KMS-11 (cell line): ENCODE measurements at regions not wholly inside any gene's neighbourhood (a gene's known extent, or its start where the extent isn't known, plus 50 kb on each side); places are given as distances from the start of the nearest gene placed in this dataset.

ENCODE experiments used
- H2AFZ ChIP-seq: fragments of 200-600 bp; sonication (generic); 2 replicates; pipeline ENCODE4 v1.6.1; 2016; ENCODE audit warnings: antibody characterized with exemption, mixed run types, low read depth
- H3K27ac ChIP-seq: fragments of 200-600 bp; sonication (generic); 2 replicates; pipeline ENCODE4 v1.6.1; 2016; ENCODE audit warnings: mild to moderate bottlenecking, mixed run types
- H3K27me3 ChIP-seq: fragments of 200-600 bp; sonication (generic); 2 replicates; pipeline ENCODE4 v1.6.1; 2017; ENCODE audit warnings: mild to moderate bottlenecking, low read depth, mixed run types, moderate library complexity; ENCODE audit not compliant: insufficient read depth
- H3K36me3 ChIP-seq: fragments of 200-600 bp; sonication (generic); 2 replicates; pipeline ENCODE4 v1.6.1; 2017; ENCODE audit warnings: mild to moderate bottlenecking, mixed run types; ENCODE audit not compliant: insufficient read depth
- H3K4me1 ChIP-seq: fragments of 200-600 bp; sonication (generic); 2 replicates; pipeline ENCODE4 v1.6.1; 2016; ENCODE audit warnings: mild to moderate bottlenecking, low read depth, mixed run types; ENCODE audit not compliant: poor library complexity, severe bottlenecking
- H3K4me2 ChIP-seq: fragments of 200-600 bp; sonication (generic); 2 replicates; pipeline ENCODE4 v1.7.0; 2016; ENCODE audit warnings: mild to moderate bottlenecking, mixed run types
- H3K4me3 ChIP-seq: fragments of 200-600 bp; sonication (generic); IDR thresholded peaks from 2 replicates; pipeline ENCODE4 v1.6.1; 2017; ENCODE audit warnings: low read depth, low read length, mixed read lengths; ENCODE audit not compliant: insufficient read depth
- H3K79me2 ChIP-seq: fragments of 200-600 bp; sonication (generic); 2 replicates; pipeline ENCODE4 v1.6.1; 2016; ENCODE audit warnings: low read depth, mixed run types; ENCODE audit not compliant: insufficient read depth
- H3K9ac ChIP-seq: fragments of 200-600 bp; sonication (generic); 2 replicates; pipeline ENCODE4 v1.6.1; 2016; ENCODE audit warnings: mild to moderate bottlenecking, mixed run types
- H4K20me1 ChIP-seq: fragments of 200-600 bp; sonication (generic); 2 replicates; pipeline ENCODE4 v1.6.1; 2016; ENCODE audit warnings: mild to moderate bottlenecking, mixed run types; ENCODE audit not compliant: insufficient read depth
- TF ChIP-seq, protein P1 (sequence below): fragments of 200-600 bp; sonication (generic); conservative IDR thresholded peaks from 2 replicates; pipeline ENCODE4 v1.6.1; 2017; ENCODE audit warnings: low read depth, mild to moderate bottlenecking, antibody characterized with exemption, low read length, moderate library complexity, mixed read lengths

GRCh38 chr1:90605070-90605469 lies 112.0 kb downstream of the BARHL2 start:
- no peak overlapping the region for H3K4me3 ChIP-seq
- H3K36me3 ChIP-seq, result no peaks in the 10 kb centered on the region
- no peaks in the 10 kb centered on the region for H3K4me1 ChIP-seq
- no peaks in the 10 kb centered on the region for H3K27me3 ChIP-seq
- H4K20me1 ChIP-seq, result no peaks in the 10 kb centered on the region
- no peak overlapping the region for H3K27ac ChIP-seq
- H3K4me2 ChIP-seq, result no peak overlapping the region
- TF ChIP-seq, protein P1, sequence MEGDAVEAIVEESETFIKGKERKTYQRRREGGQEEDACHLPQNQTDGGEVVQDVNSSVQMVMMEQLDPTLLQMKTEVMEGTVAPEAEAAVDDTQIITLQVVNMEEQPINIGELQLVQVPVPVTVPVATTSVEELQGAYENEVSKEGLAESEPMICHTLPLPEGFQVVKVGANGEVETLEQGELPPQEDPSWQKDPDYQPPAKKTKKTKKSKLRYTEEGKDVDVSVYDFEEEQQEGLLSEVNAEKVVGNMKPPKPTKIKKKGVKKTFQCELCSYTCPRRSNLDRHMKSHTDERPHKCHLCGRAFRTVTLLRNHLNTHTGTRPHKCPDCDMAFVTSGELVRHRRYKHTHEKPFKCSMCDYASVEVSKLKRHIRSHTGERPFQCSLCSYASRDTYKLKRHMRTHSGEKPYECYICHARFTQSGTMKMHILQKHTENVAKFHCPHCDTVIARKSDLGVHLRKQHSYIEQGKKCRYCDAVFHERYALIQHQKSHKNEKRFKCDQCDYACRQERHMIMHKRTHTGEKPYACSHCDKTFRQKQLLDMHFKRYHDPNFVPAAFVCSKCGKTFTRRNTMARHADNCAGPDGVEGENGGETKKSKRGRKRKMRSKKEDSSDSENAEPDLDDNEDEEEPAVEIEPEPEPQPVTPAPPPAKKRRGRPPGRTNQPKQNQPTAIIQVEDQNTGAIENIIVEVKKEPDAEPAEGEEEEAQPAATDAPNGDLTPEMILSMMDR, result no peak
- H3K9ac ChIP-seq, result no peak overlapping the region
- H3K79me2 ChIP-seq, result no peaks in the 10 kb centered on the region
- H2AFZ ChIP-seq, result no peak overlapping the region

GRCh38 chr1:90593312-90593711 lies 123.8 kb downstream of the BARHL2 start:
- H3K27ac ChIP-seq, result no peak overlapping the region
- no peaks in the 10 kb centered on the region for H3K79me2 ChIP-seq
- H2AFZ ChIP-seq, result no peak overlapping the region
- no peaks in the 10 kb centered on the region for H3K4me1 ChIP-seq
- TF ChIP-seq, protein P1, result no peak
- H3K36me3 ChIP-seq, result no peaks in the 10 kb centered on the region
- no peak overlapping the region for H3K9ac ChIP-seq
- no peaks in the 10 kb centered on the region for H3K27me3 ChIP-seq
- no peak overlapping the region for H3K4me3 ChIP-seq
- H3K4me2 ChIP-seq, result no peak overlapping the region
- no peaks in the 10 kb centered on the region for H4K20me1 ChIP-seq

DNA sequence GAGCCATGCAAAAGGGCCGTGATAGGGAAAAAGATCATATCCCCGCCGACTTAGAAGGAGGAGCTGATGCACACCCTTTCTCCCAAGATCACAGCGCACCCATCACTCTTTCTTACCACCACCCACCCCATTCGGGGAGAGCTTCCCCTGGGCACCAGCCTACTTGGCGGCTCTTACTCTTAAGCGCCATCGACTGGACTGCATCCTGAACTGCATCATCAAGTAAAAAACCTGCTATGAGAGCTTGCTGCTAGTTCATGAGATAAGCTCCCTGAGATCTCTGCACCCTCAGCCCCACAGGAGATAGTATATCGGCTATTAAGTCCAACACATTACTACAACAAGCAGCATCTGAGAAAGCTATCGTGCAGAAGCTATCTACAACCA lies 125.1 kb downstream of the BARHL2 start:
- Histone ChIP-seq H3K27ac (no peak overlapping the region), H2AFZ (no peak overlapping the region), H3K36me3 (no peaks in the 10 kb centered on the region), H3K27me3 (no peaks in the 10 kb centered on the region), H4K20me1 (no peaks in the 10 kb centered on the region), H3K9ac (no peak overlapping the region), H3K4me2 (no peak overlapping the region), H3K79me2 (no peaks in the 10 kb centered on the region), H3K4me1 (no peaks in the 10 kb centered on the region), H3K4me3 (no peak overlapping the region)
- TF ChIP-seq, protein P1, result no peak

DNA sequence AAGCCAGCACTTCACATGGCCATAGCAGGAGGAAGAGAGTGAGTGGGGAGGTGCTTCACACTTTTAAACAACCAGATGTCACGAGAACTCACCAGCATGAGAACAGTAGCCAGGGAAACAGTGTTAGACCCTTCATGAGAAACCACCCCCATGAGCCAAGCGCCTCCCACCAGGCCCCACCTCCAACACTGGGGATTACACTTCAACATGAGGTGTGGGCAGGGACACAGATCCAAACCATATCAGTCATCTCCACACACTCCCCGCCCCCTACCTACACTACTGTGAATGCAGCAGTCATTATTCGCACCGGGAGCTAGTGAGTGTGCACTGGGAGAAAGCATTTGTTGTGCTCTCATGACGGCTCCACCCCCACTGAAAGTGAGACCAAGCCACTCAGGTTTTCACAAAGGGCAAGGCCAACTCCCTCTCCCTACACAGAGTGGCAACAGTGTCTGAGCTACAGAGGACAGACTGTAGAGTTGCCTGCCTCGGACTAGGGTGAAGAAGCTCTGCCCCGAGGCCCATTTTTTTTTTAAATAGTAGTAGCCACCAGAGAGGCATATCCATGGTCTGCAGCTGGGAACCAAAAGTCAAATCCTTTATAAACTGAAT lies 125.6 kb downstream of the BARHL2 start:
- no peaks in the 10 kb centered on the region for H4K20me1 ChIP-seq

More for the DNA sequence above, 125.6 kb downstream of the BARHL2 start:
- H2AFZ ChIP-seq, result no peak overlapping the region
- H3K27ac ChIP-seq, result no peak overlapping the region
- H3K4me2 ChIP-seq, result no peak overlapping the region
- H3K79me2 ChIP-seq, result no peaks in the 10 kb centered on the region
- H3K4me3 ChIP-seq, result no peak overlapping the region
- H3K27me3 ChIP-seq, result no peaks in the 10 kb centered on the region
- H3K36me3 ChIP-seq, result no peaks in the 10 kb centered on the region
- no peaks in the 10 kb centered on the region for H3K4me1 ChIP-seq
- no peak overlapping the region for H3K9ac ChIP-seq
- TF ChIP-seq, protein P1, result no peak
